ENCODE measurements at regions not wholly inside any gene's neighbourhood (a gene's known extent, or its start where the extent isn't known, plus 50 kb on each side); places are given as distances from the start of the nearest gene placed in this dataset.

DNA sequence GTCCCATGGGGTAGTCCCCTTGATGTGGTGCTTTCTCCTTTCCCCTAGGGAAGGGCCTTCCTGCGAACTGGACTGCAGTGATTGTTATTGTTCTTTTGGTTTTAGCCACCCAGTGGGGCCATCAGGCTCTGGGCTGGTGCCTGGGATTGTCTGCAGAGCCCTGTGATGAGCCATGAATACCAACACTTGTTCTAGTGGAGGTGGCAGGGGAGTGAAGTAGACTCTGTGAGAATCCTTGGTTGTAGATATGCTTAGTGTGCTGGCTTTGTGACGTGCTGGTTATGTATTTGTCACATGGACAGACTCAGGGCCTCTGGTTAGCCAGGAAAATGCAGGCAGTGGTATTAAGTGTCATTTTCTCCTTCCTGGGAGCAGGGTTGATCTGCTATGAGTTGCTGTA lies 51.8 kb upstream of the NDUFB4 start:
- Mint-ChIP-seq H3K27ac (no peak overlapping the region), H3K4me3 (no peak overlapping the region), H3K36me3 (ENCODE audit: low read depth) (no peaks in the 10 kb centered on the region), H3K4me1 (no peaks in the 10 kb centered on the region), H3K9me3 (peaks cover 25% of the 10 kb centered on the region), H3K27me3 (peaks cover 22% of the 10 kb centered on the region)
- ATAC-seq (replicated peaks), result no peak

GRCh38 chr3:120536642-120537041 lies 59.5 kb upstream of the NDUFB4 start:
- Mint-ChIP-seq H3K4me3 (no peak overlapping the region), H3K27me3 (peaks cover 34% of the 10 kb centered on the region), H3K27ac (no peak overlapping the region), H3K9me3 (peaks cover 16% of the 10 kb centered on the region), H3K4me1 (no peaks in the 10 kb centered on the region), H3K36me3 (ENCODE audit: low read depth) (no peaks in the 10 kb centered on the region)
- ATAC-seq (replicated peaks), result no peak

DNA sequence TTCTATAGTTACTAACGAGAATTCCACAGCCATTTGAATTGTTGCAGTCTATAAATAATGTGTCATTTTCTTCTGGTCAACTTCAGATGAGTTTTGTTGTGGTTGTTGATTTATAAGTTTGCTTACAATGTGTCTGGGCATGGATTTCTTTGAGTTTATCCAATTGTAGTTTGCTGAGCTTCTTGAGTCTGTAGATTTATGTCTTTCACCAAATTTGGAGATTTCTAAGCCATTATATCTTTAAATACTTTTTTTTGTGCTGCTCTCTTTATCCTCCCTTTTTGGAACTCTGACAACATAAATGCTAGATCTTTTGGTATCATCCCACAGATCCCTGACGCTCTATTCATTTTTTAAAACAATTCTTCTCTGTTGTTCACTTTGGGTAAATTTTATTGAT lies 63.2 kb upstream of the NDUFB4 start:
- no peak overlapping the region for H3K4me3 Mint-ChIP-seq
- H3K27ac Mint-ChIP-seq, result no peak overlapping the region
- ATAC-seq (replicated peaks), result no peak
- no peaks in the 10 kb centered on the region for H3K36me3 Mint-ChIP-seq (ENCODE audit: low read depth)
- peaks cover 31% of the 10 kb centered on the region for H3K27me3 Mint-ChIP-seq
- H3K4me1 Mint-ChIP-seq, result no peaks in the 10 kb centered on the region
- H3K9me3 Mint-ChIP-seq, result no peaks in the 10 kb centered on the region

- no peaks in the 10 kb centered on the region for H3K9me3 Mint-ChIP-seq
- no peak overlapping the region for H3K27ac Mint-ChIP-seq
- H3K36me3 Mint-ChIP-seq (ENCODE audit: low read depth), result no peaks in the 10 kb centered on the region
- H3K4me3 Mint-ChIP-seq, result peak overlapping the region; percentile 3
- peak; percentile 75 for ATAC-seq (replicated peaks)
- peaks cover 10% of the 10 kb centered on the region for H3K4me1 Mint-ChIP-seq
- H3K27me3 Mint-ChIP-seq, result peaks cover 15% of the 10 kb centered on the region
These were observed 68.0 kb upstream of the NDUFB4 start for GRCh38 chr3:120528163-120528562.

- no peaks in the 10 kb centered on the region for H3K9me3 Mint-ChIP-seq
- peaks cover 10% of the 10 kb centered on the region for H3K4me1 Mint-ChIP-seq
- peaks cover 8% of the 10 kb centered on the region for H3K27me3 Mint-ChIP-seq
- no peak for ATAC-seq (replicated peaks)
- no peak overlapping the region for H3K4me3 Mint-ChIP-seq
- peak overlapping the region; percentile 70 for H3K27ac Mint-ChIP-seq
- no peaks in the 10 kb centered on the region for H3K36me3 Mint-ChIP-seq (ENCODE audit: low read depth)
These were observed 69.9 kb upstream of the NDUFB4 start for GRCh38 chr3:120526011-120526870.

- peak overlapping the region; percentile 73 for H3K27ac Mint-ChIP-seq
- peaks cover 10% of the 10 kb centered on the region for H3K4me1 Mint-ChIP-seq
- ATAC-seq (replicated peaks), result peak; percentile 73
- H3K4me3 Mint-ChIP-seq, result peak overlapping the region; percentile 7
- no peaks in the 10 kb centered on the region for H3K9me3 Mint-ChIP-seq
- H3K27me3 Mint-ChIP-seq, result no peaks in the 10 kb centered on the region
- H3K36me3 Mint-ChIP-seq (ENCODE audit: low read depth), result no peaks in the 10 kb centered on the region
These were observed 71.8 kb upstream of the NDUFB4 start for GRCh38 chr3:120524171-120524923.

DNA sequence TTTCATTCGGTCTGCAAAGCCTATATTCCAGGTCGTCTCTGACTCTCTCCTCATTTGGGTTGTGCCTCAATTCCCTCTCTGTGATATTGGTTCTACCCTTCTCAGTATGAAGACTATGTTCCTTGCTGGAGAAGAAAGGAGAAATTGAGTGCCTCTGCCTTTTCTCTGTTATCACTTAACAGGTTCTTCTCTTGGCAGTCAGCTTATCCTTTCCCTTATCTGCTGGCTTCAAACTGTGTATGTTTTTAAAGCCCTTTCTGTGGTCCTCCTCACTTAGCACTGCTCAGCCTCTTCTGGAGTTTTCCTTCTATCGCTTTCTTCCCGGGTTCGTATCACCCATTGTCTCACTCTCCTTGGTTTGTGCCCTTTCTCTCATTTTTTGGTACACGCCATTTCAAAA lies 65.3 kb upstream of the FSTL1 start:
- H3K36me3 Mint-ChIP-seq (ENCODE audit: low read depth), result no peaks in the 10 kb centered on the region
- H3K27me3 Mint-ChIP-seq, result peaks cover 35% of the 10 kb centered on the region
- no peaks in the 10 kb centered on the region for H3K9me3 Mint-ChIP-seq
- no peak for ATAC-seq (replicated peaks)
- no peaks in the 10 kb centered on the region for H3K4me1 Mint-ChIP-seq
- H3K27ac Mint-ChIP-seq, result no peak overlapping the region
- H3K4me3 Mint-ChIP-seq, result no peak overlapping the region

DNA sequence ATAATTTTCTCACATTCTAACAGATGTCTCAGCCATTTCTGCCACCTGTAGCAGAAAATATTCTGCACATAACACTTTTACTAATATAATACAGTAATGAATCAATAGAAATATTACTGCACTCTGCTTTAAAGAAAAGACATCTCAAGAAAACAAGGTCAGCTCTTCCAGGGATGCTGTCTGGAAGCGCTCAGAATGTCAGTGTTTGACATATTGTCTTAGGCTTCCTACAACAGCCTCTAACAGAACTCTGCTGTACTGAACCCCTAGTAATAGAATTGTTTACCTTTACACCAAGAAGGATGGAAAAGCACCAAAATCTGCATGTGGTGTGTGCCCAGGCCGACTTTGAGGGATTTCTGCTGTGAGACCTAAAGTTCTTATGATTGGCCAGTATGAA lies 61.9 kb upstream of the FSTL1 start:
- no peak for ATAC-seq (replicated peaks)
- Mint-ChIP-seq H3K4me3 (no peak overlapping the region), H3K27me3 (peaks cover 33% of the 10 kb centered on the region), H3K4me1 (no peaks in the 10 kb centered on the region), H3K36me3 (ENCODE audit: low read depth) (no peaks in the 10 kb centered on the region), H3K27ac (no peak overlapping the region), H3K9me3 (no peaks in the 10 kb centered on the region)

GRCh38 chr3:120506828-120507774 lies 56.3 kb upstream of the FSTL1 start:
- H3K27me3 Mint-ChIP-seq, result peaks cover 27% of the 10 kb centered on the region
- H3K27ac Mint-ChIP-seq, result no peak overlapping the region
- no peak overlapping the region for H3K4me3 Mint-ChIP-seq
- H3K36me3 Mint-ChIP-seq (ENCODE audit: low read depth), result no peaks in the 10 kb centered on the region
- H3K4me1 Mint-ChIP-seq, result no peaks in the 10 kb centered on the region
- ATAC-seq (replicated peaks), result no peak
- H3K9me3 Mint-ChIP-seq, result no peaks in the 10 kb centered on the region

DNA sequence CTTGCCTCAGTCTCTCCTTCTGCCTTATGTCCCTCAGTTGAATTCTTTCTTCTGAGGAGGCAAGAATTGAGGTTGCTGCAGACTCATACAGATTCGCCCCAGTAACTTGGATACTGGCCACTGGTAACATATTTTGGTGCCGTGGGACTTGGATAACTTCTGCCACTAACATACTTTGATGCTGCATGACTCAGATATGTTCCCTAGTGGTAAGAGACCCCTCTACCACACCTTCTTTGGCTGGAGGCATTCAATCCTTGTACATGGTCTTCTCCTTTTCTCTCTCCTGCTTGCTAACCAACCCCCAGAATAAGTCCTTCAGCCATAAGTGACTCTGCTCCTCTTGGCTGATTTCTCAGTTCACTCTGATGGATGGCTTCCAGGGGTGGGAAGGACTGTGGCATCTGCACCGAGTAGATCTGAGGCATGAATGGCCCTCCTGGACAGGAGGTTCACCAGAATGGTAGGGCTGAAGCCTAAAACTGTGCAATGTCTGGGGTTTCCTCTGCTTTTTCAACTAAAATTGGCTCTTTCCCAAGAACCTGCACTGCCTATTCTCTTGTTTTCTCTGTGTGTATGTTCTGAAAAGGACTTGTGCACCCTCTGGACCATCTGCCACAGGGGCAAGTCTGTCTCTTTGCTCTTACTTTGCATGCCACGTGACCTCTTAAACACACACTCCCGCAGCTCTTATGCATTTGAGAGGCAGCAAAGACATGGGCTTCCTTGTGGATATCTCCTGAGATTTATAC lies 55.5 kb upstream of the FSTL1 start:
- Mint-ChIP-seq H3K4me1 (no peaks in the 10 kb centered on the region), H3K4me3 (no peak overlapping the region), H3K27me3 (peaks cover 26% of the 10 kb centered on the region), H3K36me3 (ENCODE audit: low read depth) (no peaks in the 10 kb centered on the region), H3K9me3 (no peaks in the 10 kb centered on the region), H3K27ac (no peak overlapping the region)
- no peak for ATAC-seq (replicated peaks)

DNA sequence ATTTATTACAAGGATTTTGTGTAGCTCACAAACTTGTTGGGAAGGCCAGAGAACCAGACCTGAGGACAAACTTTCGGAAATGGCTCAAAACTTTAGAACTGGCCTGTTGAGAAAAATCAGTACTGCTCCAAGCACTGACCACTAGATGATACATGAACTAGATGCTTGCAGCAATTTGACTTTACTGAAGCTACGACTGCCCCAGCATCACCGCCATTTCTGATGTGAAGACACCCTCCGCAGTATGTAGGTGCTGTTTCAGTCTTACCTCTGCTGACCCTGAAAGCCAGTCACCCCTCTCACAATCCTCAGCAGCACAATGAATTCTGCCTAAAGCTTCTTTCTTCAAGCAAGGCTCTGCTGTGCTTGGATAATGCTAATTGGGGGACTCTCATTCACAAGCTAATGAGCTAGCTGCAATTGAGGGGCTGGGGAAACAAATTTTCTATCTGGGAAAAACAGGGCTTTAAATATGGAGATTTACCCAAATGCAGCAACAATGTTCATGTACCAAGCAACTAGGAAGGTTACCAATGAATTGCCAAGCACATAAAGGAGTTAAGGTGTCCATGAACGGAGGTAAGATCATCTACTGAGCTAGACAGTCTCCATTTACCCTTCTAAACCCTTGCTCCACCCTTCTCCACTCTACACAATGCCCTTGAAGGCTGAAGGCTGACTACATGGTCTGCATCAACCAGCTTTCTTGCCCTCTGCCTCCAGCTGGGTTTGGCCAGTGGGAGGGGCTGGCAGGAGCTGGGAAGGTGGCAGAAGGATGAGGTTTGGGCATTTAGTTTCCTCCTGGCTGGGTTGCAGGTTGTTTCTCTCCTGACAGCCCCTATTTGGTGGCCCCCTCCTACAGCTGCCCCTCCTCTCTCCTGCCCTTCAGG lies 53.2 kb upstream of the FSTL1 start:
- no peaks in the 10 kb centered on the region for H3K9me3 Mint-ChIP-seq
- ATAC-seq (replicated peaks), result no peak
- H3K4me3 Mint-ChIP-seq, result no peak overlapping the region
- H3K27ac Mint-ChIP-seq, result no peak overlapping the region
- H3K36me3 Mint-ChIP-seq (ENCODE audit: low read depth), result no peaks in the 10 kb centered on the region
- no peaks in the 10 kb centered on the region for H3K4me1 Mint-ChIP-seq
- H3K27me3 Mint-ChIP-seq, result peaks cover 23% of the 10 kb centered on the region

- no peak overlapping the region for H3K4me3 Mint-ChIP-seq
- no peaks in the 10 kb centered on the region for H3K4me1 Mint-ChIP-seq
- peaks cover 12% of the 10 kb centered on the region for H3K27me3 Mint-ChIP-seq
- H3K9me3 Mint-ChIP-seq, result no peaks in the 10 kb centered on the region
- ATAC-seq (replicated peaks), result no peak
- H3K27ac Mint-ChIP-seq, result no peak overlapping the region
- no peaks in the 10 kb centered on the region for H3K36me3 Mint-ChIP-seq (ENCODE audit: low read depth)
These were observed 51.3 kb upstream of the FSTL1 start for GRCh38 chr3:120502116-120502515.
